ENCODE measurements at regions not wholly inside any gene's neighbourhood (a gene's known extent, or its start where the extent isn't known, plus 50 kb on each side); places are given as distances from the start of the nearest gene placed in this dataset.
"Not testable (repeated sequence)": the region's sequence is repeated elsewhere in the genome, so short reads cannot be mapped to it uniquely, and the experiment has no call there.

DNA sequence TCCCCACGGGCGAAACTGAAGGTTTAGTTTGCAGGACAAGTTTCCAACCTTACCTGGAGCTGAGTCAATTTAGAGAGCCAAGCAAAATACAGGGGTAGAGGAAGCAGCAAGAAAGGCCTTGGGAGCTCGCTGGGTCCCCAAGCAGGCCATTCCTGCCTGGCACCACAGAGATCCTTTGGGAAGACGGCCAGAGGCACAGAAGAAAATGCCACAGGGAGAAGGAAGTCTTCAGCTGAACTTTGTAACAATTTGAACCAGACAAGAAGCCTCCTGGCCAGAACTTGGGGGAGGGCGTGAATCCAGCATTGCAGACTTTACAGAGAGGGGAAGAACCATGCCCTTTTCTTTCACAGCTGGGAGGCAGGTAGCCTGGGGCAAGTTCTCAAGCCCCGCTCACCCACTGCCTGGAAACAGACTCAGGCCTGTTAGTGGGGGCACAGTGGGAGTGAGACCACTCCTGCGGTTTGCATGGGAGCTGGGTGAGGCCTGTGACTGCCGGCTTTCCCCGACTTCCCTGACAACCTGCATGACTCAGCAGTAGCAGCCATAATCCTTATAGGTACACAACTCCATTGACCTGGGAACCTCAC lies 259.4 kb downstream of the SETD4 start:
- DNase-seq (ENCODE audit: low read depth), result not testable (repeated sequence)

DNA sequence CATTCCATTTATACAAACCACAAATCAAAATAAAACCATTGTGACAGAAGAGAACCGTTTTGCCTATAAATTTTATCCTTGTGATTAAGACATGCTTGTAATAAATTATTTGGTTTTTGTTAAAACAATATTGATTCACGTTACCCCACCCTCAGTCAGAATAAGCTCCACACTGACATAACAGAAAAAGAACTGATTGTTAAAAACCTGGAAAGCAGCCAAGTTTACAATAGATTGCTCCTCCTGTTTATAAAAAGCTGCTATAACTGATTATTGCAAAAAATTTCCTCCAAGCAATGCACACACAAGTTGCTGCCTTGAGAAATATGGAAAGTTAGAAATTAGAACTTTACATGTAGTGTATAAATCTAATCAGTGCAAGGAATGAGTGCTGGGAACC lies 263.5 kb downstream of the SETD4 start:
- no peak for DNase-seq (ENCODE audit: low read depth)

- DNase-seq (ENCODE audit: low read depth), result not testable (repeated sequence)
Observed at GRCh38 chr21:35794527-35794926, 265.8 kb downstream of the SETD4 start.

GRCh38 chr21:35792569-35793305 lies 267.6 kb downstream of the SETD4 start:
- no peak for DNase-seq (ENCODE audit: low read depth)

DNA sequence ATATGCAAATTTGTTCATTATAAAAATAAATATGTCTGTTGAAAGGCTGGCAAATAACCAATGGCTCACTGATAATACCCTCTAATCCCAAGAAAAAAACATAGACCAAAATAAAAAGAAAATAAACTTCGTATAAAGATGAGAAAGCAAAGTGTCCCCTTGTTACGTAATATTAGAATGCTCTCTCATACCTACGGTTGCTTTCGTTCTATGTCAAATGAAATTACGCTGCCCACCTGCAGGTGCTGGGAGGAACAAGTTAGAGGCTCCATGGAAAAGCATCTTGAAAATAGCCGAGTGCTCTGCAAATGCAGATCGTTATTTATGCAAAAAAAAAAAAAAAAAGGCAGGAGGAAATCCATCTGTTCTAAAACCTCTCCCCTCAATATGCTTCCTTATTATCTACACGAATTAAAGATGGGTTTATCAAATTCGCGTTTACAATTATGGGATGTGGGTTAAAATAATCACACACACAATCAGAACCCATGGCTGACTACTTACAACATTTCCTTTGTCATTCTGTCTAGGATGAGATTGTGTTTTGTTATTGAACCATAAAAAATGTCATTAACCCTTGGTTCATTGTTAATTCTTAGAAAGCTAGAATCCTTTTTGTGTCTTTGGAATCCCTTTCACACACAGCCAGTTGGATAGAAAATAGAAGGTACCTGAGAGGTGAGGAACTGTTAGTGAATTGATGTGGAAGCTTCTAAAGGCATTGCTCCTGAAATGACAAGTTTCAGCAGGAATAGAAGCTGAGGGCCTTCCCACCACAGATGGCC lies 268.6 kb downstream of the SETD4 start:
- no peak for DNase-seq (ENCODE audit: low read depth)

- no peak for DNase-seq (ENCODE audit: low read depth)
Observed at GRCh38 chr21:35783721-35784120, 276.6 kb downstream of the SETD4 start.

- no peak for DNase-seq (ENCODE audit: low read depth)
Observed at GRCh38 chr21:35782667-35783066, 277.7 kb downstream of the SETD4 start.

GRCh38 chr21:35780983-35781382 lies 279.3 kb downstream of the SETD4 start:
- DNase-seq (ENCODE audit: low read depth), result no peak

- DNase-seq (ENCODE audit: low read depth), result no peak
Observed at GRCh38 chr21:35779690-35780570, 280.4 kb downstream of the SETD4 start.

DNA sequence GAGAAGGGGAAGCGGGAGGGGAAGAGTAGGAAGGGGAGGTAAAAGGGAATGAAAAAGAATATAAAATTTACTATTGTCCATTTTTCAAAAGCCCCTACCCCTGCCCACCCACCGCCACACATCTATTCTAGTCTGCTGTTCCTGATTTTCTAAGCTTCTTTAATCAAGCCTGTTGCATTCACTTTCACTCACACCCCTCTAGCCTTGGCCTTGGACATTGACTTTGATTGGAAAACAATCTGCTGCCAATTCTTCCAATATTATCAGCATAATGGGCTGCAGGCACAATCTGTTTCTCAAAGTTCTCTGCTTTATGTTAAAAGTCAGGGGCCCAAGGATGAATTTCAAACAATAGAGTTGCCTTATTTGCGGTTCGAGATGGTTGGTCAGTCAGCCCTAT lies 281.2 kb downstream of the SETD4 start:
- DNase-seq (ENCODE audit: low read depth), result no peak

DNA sequence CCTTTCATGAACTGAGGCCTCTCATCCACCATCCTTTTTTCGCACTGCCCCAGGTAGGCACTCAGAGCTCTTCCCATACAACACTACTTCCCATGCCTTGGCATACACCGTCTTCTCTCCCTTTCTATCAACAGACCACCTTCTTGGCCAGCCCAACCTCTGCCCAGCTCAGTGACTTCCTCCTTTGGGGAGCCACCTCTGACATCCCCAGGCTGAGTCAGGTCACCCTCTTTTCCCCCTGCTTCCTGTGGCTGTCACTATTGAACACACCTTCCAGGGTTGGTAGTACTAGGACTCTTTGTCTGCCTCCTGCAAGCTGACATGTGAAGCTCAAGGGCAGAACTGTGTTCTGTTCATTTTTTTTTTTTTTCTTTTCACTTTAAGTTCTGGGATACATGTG lies 283.2 kb downstream of the SETD4 start:
- no peak for DNase-seq (ENCODE audit: low read depth)

- no peak for DNase-seq (ENCODE audit: low read depth)
Observed at GRCh38 chr21:35775778-35776544, 284.4 kb downstream of the SETD4 start.

- no peak for DNase-seq (ENCODE audit: low read depth)
Observed at GRCh38 chr21:35770101-35770945, 290.0 kb downstream of the SETD4 start.

GRCh38 chr21:35768187-35768586 lies 292.1 kb downstream of the SETD4 start:
- no peak for DNase-seq (ENCODE audit: low read depth)

DNA sequence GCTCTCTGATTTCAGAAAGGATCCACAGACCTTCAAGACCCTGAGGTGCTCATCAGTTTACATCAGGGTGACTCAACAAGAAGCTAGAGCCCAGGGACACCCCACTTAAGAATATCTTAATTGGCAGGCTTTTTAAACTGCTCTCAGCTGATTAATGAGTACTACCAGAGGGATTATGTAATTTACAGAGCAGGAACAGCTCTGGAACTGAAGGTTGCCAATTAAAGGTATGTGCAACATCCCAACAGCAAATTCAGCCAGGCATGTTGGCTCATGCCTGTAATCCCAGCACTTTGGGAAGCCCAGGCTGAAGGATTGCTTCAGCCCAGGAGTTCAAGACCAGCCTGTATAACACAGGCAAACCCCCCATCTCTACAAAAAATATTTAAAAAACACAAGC lies 295.7 kb downstream of the SETD4 start:
- DNase-seq (ENCODE audit: low read depth), result no peak

GRCh38 chr21:35764077-35764476 lies 296.2 kb downstream of the SETD4 start:
- DNase-seq (ENCODE audit: low read depth), result no peak

DNA sequence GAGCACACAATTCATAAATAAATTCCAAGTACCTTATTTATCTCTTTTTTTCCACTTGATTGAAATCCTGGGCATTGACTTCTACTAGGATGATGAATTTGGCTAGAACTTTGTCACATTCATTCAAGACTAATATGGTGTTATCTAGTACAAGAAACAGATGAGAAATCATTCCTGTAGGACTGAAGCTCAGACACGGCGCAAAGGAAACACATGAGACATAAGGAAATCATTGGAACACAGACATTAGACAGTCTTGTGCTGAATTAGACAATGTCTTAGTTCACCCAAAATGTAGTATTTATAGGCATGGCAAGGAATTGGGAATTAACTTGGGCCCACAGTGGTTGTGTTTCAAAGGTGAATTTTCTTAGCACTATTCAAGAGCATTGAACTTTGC lies 305.7 kb downstream of the SETD4 start:
- DNase-seq (ENCODE audit: low read depth), result no peak

DNA sequence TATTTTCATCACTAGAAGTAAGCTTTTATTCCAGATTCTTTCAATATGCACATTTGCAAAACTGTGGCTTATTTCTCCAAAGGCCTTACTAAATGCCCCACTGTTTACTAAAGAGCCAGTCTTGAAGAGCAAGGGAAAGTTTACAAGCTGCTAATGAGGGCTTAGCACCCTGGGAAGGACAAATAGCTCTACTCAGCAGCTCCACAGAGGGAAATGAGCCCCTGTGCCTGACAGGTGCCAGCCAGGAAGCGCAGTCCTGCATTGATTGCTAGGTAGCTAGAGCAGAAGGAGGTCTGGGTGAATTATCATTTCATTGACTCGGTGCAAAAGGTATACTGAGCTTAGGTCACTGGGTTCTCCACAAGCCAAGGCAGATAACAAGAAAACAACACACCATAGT lies 307.0 kb downstream of the SETD4 start:
- no peak for DNase-seq (ENCODE audit: low read depth)

DNA sequence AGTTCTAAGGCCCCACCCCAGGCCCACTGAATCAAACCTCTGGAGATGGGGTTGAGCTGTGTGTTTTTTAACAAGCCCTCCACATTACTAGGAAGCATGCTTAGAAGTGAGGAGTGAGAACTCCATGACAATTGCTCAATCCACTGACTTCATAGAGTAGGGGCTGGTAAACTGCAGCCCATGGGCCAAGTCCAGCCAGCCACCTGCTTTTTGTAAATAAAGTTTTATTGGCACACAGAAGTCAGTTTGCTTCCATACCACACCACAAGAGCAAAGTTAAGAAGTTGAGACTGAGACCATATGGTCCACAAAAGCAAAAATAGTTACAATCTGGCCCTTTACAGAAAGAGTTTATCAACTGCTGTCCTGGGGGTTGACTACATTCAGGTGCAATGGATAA lies 309.2 kb downstream of the SETD4 start:
- no peak for DNase-seq (ENCODE audit: low read depth)

- no peak for DNase-seq (ENCODE audit: low read depth)
Observed at GRCh38 chr21:35749904-35750303, 310.4 kb downstream of the SETD4 start.
